Spleen (tissue), 7 donors: ENCODE measurements at regions not wholly inside any gene's neighbourhood (a gene's known extent, or its start where the extent isn't known, plus 50 kb on each side); places are given as distances from the start of the nearest gene placed in this dataset.

Experiments used
- POLR2A ChIP-seq, 3 donors: fragments of 450-650 bp; IDR thresholded peaks; one replicate each; pipeline ENCODE4 v1.5.1; 2017; ENCODE audit warnings: antibody characterized with exemption in 3 of 3, mild to moderate bottlenecking in 1 of 3
- POLR2AphosphoS5 ChIP-seq, 3 donors: sonication (generic); formaldehyde crosslinking; IDR thresholded peaks; one replicate each; pipeline ENCODE4 v1.5.1; 2017; ENCODE audit warnings: antibody characterized with exemption in 3 of 3
- TF ChIP-seq, protein P1 (sequence below), 11 experiments: fragments of 200-600 bp in 7 of 11; fragments of 450-650 bp in 4 of 11; sonication (generic) in 4 of 11; IDR thresholded peaks in 8 of 11; conservative IDR thresholded peaks in 3 of 11; 1 replicate in 7 of 11; 2 replicates in 4 of 11; pipeline versions ENCODE4 v1.4.0 to v1.8.0; 2016 to 2021; ENCODE audit warnings: antibody characterized with exemption in 11 of 11, inconsistent platforms in 4 of 11, mild to moderate bottlenecking in 1 of 11
- donor health status: DM: no; HTN: no; CAD: no; lungs with moderate emphysema.
- donor health status: DM: no; HTN: no; CAD: no.
- donor health status: DM: no; HTN: no; CAD: no.

DNA sequence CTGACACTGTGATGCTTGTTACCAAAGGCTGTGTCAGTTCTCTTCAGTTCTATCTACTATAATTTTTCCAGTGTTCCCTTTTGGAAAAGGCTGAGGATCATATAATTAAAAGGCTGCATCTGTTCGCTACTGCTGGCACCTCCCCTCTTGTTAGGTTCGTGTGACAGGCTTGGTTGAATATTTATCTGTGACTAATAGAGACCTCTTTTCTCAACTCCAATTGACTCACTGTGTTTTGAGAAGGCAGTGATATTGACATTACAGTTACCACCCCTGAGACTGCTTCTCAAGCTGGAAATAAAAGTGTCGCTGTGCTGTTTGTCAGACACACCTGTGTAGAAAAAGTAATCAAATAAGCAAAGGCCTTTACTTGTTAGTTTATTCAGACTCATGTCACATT, 205.5 kb upstream of the KCNH7 start:
- TF ChIP-seq POLR2A (IDR thresholded peaks at IDR 0.05) (no peak), POLR2AphosphoS5 (IDR thresholded peaks at IDR 0.05) (no peak)
- TF ChIP-seq, protein P1, sequence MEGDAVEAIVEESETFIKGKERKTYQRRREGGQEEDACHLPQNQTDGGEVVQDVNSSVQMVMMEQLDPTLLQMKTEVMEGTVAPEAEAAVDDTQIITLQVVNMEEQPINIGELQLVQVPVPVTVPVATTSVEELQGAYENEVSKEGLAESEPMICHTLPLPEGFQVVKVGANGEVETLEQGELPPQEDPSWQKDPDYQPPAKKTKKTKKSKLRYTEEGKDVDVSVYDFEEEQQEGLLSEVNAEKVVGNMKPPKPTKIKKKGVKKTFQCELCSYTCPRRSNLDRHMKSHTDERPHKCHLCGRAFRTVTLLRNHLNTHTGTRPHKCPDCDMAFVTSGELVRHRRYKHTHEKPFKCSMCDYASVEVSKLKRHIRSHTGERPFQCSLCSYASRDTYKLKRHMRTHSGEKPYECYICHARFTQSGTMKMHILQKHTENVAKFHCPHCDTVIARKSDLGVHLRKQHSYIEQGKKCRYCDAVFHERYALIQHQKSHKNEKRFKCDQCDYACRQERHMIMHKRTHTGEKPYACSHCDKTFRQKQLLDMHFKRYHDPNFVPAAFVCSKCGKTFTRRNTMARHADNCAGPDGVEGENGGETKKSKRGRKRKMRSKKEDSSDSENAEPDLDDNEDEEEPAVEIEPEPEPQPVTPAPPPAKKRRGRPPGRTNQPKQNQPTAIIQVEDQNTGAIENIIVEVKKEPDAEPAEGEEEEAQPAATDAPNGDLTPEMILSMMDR (IDR thresholded peaks at IDR 0.05 in 8 of 11, conservative IDR thresholded peaks at IDR 0.05 in 3 of 11) = no peak
